IPS-NIHi7 (cell line): ENCODE measurements at regions not wholly inside any gene's neighbourhood (a gene's known extent, or its start where the extent isn't known, plus 50 kb on each side); places are given as distances from the start of the nearest gene placed in this dataset.
"Not testable (repeated sequence)": the region's sequence is repeated elsewhere in the genome, so short reads cannot be mapped to it uniquely, and the experiment has no call there.

Experiments
- DNase-seq: peaks from one replicate; pipeline ENCODE4 v3.0.0; 2012; ENCODE audit warnings: mixed read lengths; ENCODE audit errors: extremely low spot score

- DNase-seq, result peak; percentile 39
Measured at GRCh38 chr9:7479300-7479699, 320.3 kb downstream of the DMAC1 start.

GRCh38 chr9:7478646-7479045 is 320.9 kb downstream of the DMAC1 start:
- no peak for DNase-seq

DNA sequence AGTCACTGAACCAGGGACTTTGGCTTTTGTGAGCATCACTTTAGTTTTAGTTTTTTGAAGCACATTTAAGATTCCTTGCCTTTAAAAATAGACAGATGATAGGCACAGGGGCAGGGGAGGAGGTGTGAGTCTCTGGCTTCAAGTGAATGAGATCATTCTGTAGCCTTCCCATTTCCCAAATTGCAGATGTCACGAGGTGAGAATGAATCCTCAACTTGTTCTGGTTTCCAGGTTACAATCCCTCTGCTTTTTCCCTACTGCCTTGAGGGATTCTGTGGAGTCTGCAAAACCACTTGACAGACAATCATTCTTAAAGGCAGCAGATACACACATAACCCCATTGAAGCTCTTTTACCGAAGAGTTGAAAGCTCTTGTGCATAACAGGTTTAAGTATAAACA is 332.4 kb downstream of the DMAC1 start:
- DNase-seq, result no peak

GRCh38 chr9:7461791-7462190 is 337.8 kb downstream of the DMAC1 start:
- no peak for DNase-seq

DNA sequence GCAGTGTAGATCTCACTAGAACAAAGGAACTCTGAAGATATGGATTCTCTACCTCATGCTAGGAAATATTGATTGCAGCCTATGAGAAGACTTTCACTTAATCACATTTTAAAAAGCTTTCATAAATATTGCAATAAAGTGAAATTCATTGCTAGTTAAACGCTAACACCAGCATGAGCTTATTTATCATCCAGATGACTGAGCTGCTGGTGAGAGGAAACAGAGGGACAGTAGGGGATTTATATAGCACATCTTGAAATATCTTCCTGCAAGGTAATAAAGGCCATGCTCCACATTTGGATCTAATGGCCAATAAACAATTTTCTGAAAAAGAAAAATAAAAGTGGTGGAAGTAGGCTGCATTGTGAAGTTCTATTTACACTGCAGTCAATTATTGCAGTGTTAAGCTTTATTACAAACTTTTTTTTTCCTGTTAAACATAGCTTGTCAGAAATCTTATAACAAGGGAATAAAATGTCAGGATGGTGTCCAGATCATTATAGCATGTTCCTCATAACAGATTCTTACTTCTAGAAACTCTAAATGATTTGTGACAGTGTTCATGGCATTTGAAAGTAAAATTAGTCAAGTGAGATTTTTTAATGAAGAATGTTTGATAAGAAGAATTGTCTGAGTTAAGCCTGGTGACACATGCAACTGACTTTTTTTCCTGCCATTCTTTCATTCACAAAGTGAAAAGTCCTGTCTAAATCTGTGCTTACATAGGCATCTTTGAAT is 342.6 kb downstream of the DMAC1 start:
- no peak for DNase-seq

GRCh38 chr9:7456377-7456776 is 343.2 kb downstream of the DMAC1 start:
- DNase-seq, result no peak

- DNase-seq, result no peak
Measured at GRCh38 chr9:7454624-7455023, 345.0 kb downstream of the DMAC1 start.

DNA sequence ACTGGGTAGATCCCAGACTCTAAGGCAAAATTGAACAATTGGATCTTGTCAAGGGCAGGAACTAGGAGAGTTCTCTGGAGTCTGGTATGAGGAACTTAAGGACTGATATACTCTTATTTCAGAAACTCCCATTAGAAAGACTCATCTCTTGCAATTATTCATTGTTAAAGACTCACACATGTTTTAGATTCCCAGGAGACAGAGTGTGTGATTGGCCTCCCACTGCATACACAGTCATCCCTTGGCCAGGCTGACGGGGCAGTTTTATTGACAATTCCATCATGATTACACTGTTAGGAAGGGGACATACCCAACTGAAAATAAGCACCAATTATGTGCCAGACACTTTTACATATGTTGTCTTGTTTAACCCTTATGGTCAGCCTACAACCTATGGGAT is 347.2 kb downstream of the DMAC1 start:
- DNase-seq, result no peak

GRCh38 chr9:7451062-7451461 is 348.5 kb downstream of the DMAC1 start:
- no peak for DNase-seq

DNA sequence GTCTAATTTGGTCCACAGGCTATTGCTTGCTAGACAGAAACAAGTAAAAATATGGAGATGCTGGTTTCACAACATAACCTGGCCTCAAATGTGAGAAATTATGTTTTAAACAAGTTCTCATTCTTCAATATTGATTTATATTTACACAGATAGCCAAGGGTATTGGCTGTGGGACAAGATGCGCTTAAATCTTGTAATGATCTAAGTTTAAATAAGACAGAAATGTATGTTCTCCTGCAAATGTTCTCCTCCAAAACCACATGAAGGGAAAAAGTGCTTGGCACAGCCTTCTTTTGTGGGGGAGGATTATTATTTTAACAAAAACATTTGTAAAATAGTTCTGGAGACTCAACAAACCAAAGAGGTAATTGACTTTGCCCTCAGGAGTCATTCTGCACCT is 356.0 kb downstream of the DMAC1 start:
- no peak for DNase-seq

GRCh38 chr9:7439355-7439995 is 360.1 kb downstream of the DMAC1 start:
- no peak for DNase-seq

DNA sequence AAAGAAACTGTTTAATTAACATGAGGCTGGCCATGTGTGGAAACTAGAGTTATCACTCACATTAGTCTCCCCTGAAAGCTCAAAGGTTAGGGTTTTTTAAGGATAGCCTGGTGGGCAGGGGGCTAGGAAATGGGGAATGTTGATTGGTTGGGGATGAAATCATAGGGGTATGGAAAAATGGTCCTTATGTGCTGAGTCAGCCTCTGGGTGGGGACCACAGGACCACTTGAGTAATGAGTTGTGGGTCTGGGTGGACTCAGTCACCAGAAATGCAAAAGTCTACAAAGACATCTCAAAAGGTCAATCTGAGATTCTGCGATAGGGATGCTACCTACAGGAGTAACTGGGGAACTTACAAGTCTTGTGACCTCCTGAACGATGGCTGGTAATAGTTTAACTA is 362.8 kb downstream of the DMAC1 start:
- no peak for DNase-seq

- no peak for DNase-seq
Measured at GRCh38 chr9:7433508-7434292, 365.9 kb downstream of the DMAC1 start.

DNA sequence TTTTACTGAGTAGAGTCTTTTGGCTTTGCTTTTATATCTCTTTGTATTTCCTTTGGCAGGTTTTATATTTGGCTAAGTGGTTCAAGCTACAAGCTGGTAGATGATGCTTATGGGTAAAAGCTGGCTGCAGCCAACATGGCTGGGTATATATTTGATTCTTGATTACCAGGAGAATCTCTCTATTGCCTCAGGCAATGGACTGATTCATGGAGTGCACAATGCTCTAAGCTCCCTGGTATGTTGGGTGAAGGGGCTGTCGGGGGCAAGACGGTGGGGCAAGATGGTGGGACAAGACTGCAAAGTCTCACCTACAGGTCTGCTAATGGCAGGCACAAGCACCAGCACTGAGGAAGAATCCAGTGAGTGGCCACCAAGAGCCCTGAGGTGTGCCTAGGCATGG is 366.6 kb downstream of the DMAC1 start:
- DNase-seq, result no peak

DNA sequence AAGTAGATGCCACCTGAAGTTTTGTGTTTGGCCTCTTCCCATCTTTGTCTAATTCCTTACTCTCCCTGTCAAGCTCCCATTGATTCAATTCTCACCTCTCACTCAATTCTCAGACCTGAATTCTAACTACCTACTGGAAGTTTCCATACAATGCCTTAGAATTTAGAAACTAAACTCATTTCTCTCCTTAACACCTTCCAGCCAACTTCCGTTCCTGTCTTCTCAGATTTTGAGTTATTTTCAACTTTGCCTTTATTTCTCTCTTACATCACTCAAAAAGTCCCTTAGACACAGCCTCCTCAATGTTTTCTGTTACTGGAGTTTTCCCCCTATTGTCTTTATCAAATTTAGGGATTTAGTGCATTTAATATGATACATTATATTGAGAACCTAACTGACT is 382.2 kb downstream of the DMAC1 start:
- DNase-seq, result not testable (repeated sequence)

DNA sequence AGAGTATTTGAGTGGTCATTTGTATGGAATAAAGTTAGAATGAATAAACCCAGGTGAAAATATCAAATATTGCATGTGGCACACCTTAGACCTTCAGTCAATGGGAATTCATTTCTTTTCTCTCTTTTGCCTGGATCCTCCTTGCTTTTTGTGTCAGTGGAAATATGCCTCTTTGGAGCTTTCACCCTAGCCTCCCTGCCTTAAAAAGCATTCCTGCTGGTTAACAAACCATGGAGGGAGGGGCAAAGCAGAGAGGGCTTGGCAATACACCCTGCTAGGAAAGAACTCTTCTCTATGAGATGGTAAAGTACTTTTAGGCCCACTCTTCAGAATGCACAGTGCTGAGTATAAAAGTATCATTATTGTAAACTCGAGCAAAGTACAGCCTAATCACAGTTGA is 383.7 kb downstream of the DMAC1 start:
- DNase-seq, result no peak

DNA sequence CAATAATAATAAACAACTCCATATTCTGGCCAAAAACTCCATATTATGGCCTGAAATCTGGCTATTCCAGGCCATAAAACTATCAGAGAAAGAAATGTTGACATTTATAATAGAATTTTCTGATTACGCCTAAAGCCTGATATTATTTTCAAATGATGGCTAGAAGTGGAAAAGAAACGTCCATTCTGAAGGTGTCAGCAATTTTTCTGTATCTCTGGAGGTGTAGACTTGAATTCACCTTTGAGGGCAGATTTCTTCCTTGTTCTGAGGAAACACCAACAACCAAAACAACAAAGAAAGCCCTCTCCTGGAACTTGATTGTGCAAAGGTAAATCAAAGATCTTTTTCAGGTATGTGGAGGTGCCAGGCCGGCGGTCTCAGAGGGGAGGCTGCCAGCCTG is 390.7 kb downstream of the DMAC1 start:
- DNase-seq, result no peak

DNA sequence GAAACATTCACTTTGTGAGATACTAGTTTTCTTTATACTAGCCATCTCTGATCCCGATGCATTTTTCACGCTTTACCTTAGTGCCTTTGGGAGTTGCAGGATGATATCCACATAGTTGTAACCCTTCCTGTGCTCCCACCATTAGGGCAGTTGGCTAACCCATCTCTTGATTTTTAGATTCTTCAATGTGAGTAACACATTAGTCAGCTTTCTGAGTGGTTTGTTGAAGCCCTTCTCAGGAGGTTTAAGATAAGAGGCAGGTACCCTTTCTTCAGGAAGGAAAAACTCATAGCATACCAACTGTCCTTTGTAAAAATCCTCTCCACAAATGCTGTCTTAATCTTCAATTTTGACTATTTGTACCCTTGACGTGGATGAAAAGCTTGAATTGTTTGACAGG is 392.3 kb downstream of the DMAC1 start:
- no peak for DNase-seq

DNA sequence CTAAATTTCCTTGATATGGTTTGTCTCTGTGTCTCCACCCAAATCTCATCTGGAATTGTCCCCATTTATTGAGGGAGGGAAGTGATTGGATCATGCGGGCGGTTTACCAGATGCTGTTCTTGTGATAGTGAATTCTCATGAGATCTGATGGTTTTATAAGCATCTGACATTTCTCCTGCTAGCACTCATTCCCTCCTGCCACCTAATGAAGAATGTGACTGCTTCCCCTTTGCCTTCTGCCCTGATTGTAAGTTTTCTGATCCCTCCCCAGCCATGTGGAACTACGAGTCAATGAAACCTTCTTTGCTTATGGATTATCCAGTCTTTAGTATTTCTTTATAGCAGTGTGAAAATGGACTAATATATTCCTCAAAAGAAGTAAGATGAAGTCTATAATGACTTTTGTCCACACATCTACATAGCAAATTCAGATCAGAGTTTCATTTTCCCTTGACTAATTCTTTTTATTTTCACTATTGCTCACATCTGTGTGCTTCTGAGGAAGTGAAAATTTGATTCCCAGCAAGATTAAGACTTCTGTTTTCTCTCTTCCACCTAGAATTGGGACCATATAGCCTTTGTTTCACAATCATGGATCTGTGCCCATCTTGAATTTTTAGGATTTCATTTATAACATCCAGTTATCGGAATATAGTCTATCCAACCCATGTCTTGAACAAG is 393.5 kb downstream of the DMAC1 start:
- DNase-seq, result no peak

- no peak for DNase-seq
Measured at GRCh38 chr9:7403839-7404487, 395.6 kb downstream of the DMAC1 start.

DNA sequence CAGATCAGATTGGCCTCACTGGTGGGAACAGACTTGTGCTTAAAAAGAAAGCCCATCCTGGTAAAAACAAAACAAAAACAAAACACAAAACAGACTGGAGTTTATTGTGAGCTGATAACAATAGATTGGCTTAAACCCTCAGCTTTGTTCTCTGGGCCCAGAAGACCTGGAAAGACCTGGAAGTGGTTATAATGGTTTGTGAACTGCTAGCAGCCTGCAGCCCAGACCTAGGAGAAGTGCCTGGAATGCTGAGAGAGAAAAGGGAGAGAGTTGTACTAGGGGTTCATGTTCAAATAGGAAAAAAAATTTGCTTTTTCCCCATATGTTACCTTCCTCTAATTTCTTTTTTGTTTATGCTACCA is 396.6 kb downstream of the DMAC1 start:
- DNase-seq, result no peak
